Upper lobe of left lung (tissue), 4 donors: ENCODE measurements at regions not wholly inside any gene's neighbourhood (a gene's known extent, or its start where the extent isn't known, plus 50 kb on each side); places are given as distances from the start of the nearest gene placed in this dataset.

Experiments used
- CTCF ChIP-seq, 6 experiments: fragments of 450-650 bp in 4 of 6; fragments of 200-600 bp in 2 of 6; sonication (generic) in 2 of 6; IDR thresholded peaks; one replicate each; pipeline ENCODE4 v1.5.1; 2016 to 2019; ENCODE audit warnings: antibody characterized with exemption in 6 of 6
- POLR2AphosphoS5 ChIP-seq, 2 donors: sonication (generic); formaldehyde crosslinking; IDR thresholded peaks; one replicate each; pipeline ENCODE4 v1.5.1; 2017; ENCODE audit warnings: antibody characterized with exemption in 2 of 2

DNA sequence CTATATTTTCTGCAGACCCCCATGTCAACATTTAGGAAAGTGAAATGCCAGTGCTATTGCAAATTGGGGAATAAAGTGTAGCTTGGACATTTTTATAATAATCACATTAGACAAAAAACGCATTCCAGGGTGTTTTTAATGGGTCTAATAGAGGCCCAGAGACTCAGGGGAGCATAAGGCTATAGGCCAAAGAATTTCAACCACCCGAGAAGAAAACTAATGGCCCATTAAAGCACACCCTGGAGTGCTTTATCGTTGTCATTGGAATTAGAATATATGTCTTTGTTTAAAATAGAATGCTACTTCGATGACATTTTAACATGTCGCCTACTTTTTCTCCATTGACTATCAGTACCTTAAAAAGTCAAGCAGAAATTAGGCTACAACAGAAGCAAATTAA is 414.1 kb upstream of the CDH8 start:
- no peak for TF ChIP-seq POLR2AphosphoS5 (IDR thresholded peaks at IDR 0.05)
- TF ChIP-seq CTCF (IDR thresholded peaks at IDR 0.05), result no peak
